ENCODE measurements at regions not wholly inside any gene's neighbourhood (a gene's known extent, or its start where the extent isn't known, plus 50 kb on each side); places are given as distances from the start of the nearest gene placed in this dataset.

DNA sequence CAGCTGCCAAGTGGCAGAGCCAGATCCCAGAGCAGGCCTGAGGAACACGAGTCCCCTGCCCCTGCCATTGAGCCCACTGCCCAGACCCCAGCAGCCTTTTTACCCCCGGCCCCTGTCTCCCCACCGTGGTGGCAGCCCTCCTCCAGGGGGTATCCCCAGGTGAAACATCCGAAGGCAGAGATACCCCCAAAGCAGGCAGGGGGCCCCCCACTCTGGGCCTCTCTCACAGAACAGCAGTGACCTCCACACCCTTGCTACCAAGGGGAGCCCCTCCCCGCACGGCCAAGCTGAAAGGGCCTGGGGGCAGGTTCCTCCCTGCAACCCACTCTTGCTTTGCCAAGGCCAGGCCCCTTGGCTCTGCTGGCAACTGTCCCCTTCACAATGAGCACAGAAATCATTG is 142.2 kb downstream of the ENGASE start:
- DNase-seq (no peak), ATAC-seq (no peak)
- CTCF ChIA-PET = no interaction called here
- H3K27ac Mint-ChIP-seq = no peak overlapping the region
- H3K36me3 Mint-ChIP-seq (ENCODE audit: low read depth) = no peaks in the 10 kb centered on the region
- TF ChIP-seq, protein P1, sequence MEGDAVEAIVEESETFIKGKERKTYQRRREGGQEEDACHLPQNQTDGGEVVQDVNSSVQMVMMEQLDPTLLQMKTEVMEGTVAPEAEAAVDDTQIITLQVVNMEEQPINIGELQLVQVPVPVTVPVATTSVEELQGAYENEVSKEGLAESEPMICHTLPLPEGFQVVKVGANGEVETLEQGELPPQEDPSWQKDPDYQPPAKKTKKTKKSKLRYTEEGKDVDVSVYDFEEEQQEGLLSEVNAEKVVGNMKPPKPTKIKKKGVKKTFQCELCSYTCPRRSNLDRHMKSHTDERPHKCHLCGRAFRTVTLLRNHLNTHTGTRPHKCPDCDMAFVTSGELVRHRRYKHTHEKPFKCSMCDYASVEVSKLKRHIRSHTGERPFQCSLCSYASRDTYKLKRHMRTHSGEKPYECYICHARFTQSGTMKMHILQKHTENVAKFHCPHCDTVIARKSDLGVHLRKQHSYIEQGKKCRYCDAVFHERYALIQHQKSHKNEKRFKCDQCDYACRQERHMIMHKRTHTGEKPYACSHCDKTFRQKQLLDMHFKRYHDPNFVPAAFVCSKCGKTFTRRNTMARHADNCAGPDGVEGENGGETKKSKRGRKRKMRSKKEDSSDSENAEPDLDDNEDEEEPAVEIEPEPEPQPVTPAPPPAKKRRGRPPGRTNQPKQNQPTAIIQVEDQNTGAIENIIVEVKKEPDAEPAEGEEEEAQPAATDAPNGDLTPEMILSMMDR (IDR thresholded peaks at IDR 0.05) = no peak
- no peaks in the 10 kb centered on the region for H3K9me3 Mint-ChIP-seq
- POLR2A ChIA-PET = no interaction called here
- H3K27me3 Mint-ChIP-seq = peaks cover 29% of the 10 kb centered on the region
- H3K4me1 Mint-ChIP-seq (ENCODE audit: low read depth) = peaks cover 5% of the 10 kb centered on the region
- no peak overlapping the region for H3K4me3 Mint-ChIP-seq
- intact Hi-C loops (cut with micrococcal nuclease) = no loop called here

DNA sequence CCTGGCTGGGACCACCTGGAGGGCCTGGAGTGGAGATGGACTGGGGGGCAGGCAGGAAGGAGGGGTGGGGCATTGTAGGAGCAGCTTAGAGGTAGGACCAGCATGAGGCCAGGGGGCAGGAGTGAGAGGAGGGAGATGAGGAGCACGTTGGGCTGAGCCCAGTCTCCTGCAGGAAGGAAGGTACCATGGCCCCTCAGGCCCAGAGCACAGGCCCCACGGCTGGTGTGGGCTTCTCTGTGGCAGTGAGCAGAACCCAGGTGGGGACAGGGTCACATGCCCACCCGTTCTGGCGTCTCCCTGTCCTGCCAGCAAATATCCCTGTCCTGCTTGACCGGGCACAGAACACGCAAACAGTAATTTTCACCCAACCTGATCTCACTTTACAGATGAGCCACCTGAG is 141.8 kb downstream of the ENGASE start:
- intact Hi-C loops (cut with micrococcal nuclease) = no loop called here
- H3K27me3 Mint-ChIP-seq = peaks cover 28% of the 10 kb centered on the region
- DNase-seq (no peak), ATAC-seq (no peak)
- ChIA-PET CTCF (no interaction called here), POLR2A (no interaction called here)
- no peak overlapping the region for H3K4me3 Mint-ChIP-seq
- TF ChIP-seq, protein P1 (IDR thresholded peaks at IDR 0.05) = no peak
- no peak overlapping the region for H3K27ac Mint-ChIP-seq
- no peaks in the 10 kb centered on the region for H3K9me3 Mint-ChIP-seq
- no peaks in the 10 kb centered on the region for H3K36me3 Mint-ChIP-seq (ENCODE audit: low read depth)
- peaks cover 5% of the 10 kb centered on the region for H3K4me1 Mint-ChIP-seq (ENCODE audit: low read depth)

DNA sequence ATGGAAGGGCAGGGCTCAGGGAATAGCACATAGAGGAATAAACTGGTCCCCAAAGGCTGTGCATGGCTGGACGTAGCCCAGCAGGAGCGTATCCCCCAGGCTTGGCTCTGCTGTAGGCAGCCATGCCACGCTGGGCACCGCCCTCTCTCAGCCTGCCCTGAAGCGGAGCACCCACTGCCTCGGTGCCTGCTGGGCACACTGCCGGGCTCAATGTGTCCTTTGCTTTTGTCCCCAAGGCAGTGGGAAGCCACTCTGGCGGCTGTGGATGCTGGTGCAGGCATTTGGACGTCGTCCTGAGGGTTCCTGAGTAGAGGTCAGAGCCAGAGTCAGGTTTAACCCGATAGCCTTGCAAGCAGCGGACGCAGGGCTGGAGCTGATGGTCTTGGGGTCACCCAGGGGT is 141.0 kb downstream of the ENGASE start:
- H3K4me3 Mint-ChIP-seq = no peak overlapping the region
- no peaks in the 10 kb centered on the region for H3K9me3 Mint-ChIP-seq
- no peak for DNase-seq
- ChIA-PET POLR2A (no interaction called here), CTCF (no interaction called here)
- TF ChIP-seq, protein P1 (IDR thresholded peaks at IDR 0.05) = no peak
- no peak overlapping the region for H3K27ac Mint-ChIP-seq
- no peaks in the 10 kb centered on the region for H3K36me3 Mint-ChIP-seq (ENCODE audit: low read depth)
- intact Hi-C loops (cut with micrococcal nuclease) = no loop called here
- peaks cover 5% of the 10 kb centered on the region for H3K4me1 Mint-ChIP-seq (ENCODE audit: low read depth)
- peaks cover 23% of the 10 kb centered on the region for H3K27me3 Mint-ChIP-seq
- ATAC-seq = no peak

DNA sequence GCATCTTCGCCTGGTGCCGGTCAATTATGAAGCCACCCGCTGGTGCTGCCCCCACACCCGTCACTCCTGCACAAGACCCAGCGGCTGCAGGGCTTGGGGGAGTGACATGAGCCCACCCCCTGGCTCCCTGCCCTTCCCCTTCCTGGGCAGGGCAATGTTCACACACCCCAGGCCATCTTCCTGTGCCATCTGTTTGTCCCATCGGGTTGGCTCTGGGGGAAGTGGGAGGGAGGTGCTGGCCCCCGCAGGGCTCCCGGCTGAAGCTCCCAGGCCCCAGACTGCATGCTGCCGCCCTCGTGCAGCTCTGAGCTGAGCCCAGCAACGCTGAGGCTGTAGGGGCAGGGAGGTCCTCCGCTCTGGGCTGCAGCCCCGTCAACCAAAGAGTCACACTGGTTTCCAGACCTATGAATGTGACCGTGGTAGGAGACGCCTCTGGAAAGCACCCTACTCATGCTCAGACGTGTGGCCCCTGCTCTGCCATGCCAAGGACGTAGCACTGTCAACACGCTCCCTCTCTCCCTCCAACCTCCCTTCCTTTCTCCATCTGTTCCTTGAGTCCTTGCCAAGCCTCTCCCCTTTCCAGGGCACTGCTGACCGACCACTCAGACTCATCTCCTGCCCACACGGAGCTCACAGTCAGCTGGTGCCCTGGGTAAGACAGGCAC is 140.4 kb downstream of the ENGASE start:
- DNase-seq (no peak), ATAC-seq (no peak)
- Mint-ChIP-seq H3K36me3 (ENCODE audit: low read depth) (no peaks in the 10 kb centered on the region), H3K27me3 (peaks cover 18% of the 10 kb centered on the region), H3K4me3 (no peak overlapping the region), H3K27ac (no peak overlapping the region), H3K4me1 (ENCODE audit: low read depth) (no peaks in the 10 kb centered on the region), H3K9me3 (no peaks in the 10 kb centered on the region)
- intact Hi-C loops (cut with micrococcal nuclease) = no loop called here
- CTCF ChIA-PET = no interaction called here
- TF ChIP-seq, protein P1 (IDR thresholded peaks at IDR 0.05) = no peak
- POLR2A ChIA-PET = interaction anchor here (0.5 kb wide), 1 partner anchor 514 kb away, joined by 3 read pairs; no protein-coding TSS in a partner anchor

DNA sequence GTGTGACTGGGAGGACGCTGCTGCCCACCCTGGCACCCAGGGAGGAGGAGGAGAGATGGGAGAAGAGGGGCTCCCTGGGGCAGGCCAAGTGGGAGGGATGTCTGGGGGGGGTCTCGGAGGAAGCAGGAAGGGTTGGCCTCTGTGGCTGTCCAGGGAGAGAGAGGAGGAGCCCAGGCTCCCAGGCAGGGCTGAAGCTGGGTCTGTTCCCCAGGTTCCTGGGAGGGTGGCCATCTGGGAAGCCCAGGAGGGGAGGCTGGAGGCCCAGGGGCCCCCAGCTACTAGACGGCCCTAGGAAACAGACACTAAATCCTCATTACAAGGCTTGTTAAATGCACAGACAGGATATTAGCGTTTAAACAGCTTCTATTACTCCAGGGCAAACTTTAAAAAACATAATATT is 139.8 kb downstream of the ENGASE start:
- TF ChIP-seq, protein P1 (IDR thresholded peaks at IDR 0.05) = no peak
- Mint-ChIP-seq H3K9me3 (no peaks in the 10 kb centered on the region), H3K27ac (no peak overlapping the region), H3K36me3 (ENCODE audit: low read depth) (no peaks in the 10 kb centered on the region), H3K4me1 (ENCODE audit: low read depth) (no peaks in the 10 kb centered on the region), H3K4me3 (no peak overlapping the region), H3K27me3 (peaks cover 18% of the 10 kb centered on the region)
- ATAC-seq (no peak), DNase-seq (no peak)
- intact Hi-C loops (cut with micrococcal nuclease) = no loop called here
- ChIA-PET CTCF (no interaction called here), POLR2A (interaction anchor here (0.5 kb wide), 1 partner anchor 515 kb away, joined by 3 read pairs; no protein-coding TSS in a partner anchor)
